Fibroblast of upper back skin (primary cell): ENCODE measurements at regions not wholly inside any gene's neighbourhood (a gene's known extent, or its start where the extent isn't known, plus 50 kb on each side); places are given as distances from the start of the nearest gene placed in this dataset.

Source experiments
- DNase-seq: peaks from one replicate; pipeline ENCODE4 v3.0.0-alpha.2; 2013

- no peak for DNase-seq
Observed at GRCh38 chr11:15547685-15548084, 433.0 kb downstream of the INSC start.

GRCh38 chr11:15551901-15552851, 437.5 kb downstream of the INSC start:
- no peak for DNase-seq

DNA sequence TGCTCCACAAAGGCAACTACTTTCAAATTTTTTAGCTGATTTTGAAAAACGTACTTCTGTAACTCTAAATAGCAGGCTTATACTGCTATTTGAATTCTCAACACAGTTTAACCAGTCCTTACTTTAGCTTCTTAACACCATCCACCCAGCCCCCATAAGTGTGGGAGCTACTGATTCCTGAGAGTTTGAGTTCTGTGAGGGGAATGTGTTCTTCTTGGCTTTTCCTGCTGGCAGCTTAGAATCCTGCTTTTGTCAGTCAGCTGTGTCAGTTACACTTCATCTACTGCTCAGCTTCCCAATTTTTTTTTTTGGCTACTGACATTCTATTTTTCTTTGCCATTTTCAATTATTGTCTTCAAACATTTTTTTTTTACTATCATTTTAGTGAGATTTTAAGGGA, 440.4 kb downstream of the INSC start:
- DNase-seq, result no peak

DNA sequence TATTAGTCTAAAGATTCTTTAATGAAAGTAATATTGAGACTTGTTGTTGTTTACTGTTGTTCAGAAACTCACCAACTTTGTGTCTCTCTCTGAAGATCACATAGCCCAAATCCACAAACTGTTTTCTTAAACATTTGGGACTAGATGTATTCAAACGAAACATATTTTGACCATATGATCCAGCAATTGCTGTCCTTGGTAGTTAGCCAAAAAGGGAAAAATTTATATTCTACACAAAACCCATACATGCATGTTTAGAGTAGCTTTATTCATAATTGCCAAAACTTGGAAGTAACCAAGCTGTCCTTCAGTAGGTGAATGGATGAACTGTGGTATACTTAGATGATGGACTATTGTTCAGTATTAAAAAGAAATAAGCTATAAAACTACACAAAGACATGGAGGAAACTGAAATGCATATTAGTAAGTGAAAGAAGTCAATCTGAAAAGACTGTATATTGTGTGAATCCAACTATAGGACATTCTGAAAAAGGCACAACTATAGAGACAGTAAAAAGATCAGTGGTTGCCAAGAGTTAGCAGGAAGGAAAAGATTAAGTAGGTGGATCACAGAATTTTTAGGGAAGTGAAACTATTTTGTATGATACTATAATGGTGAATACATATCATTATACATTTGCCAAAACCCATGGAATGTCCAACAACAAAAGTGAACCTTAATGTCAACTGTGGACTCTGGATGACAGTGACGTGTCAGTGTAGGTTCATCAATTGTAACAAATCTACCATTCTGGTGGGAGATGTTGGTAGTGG, 442.9 kb downstream of the INSC start:
- DNase-seq, result no peak

GRCh38 chr11:15558513-15559181, 443.9 kb downstream of the INSC start:
- DNase-seq, result no peak

GRCh38 chr11:15560689-15561467, 446.2 kb downstream of the INSC start:
- no peak for DNase-seq

DNA sequence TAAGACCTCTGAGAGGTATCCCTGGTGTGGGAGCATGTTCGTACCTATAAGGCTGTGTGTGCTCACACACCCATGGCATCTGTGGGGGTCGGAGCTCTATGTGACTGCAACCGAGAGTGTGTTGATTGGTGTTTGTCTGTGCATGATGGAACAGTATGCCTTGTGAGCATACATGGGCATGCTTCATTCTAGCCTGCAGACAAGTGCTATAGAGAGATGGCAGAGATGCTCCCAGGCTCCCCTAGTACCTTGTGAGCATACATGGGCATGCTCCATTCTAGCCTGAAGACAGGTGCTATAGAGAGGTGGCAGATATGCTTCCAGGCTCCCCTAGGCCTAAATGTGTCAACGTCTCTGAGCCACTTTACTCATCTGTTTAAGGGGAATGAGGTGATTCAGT, 447.5 kb downstream of the INSC start:
- no peak for DNase-seq

- no peak for DNase-seq
Observed at GRCh38 chr11:15563054-15563453, 448.3 kb downstream of the INSC start.

DNA sequence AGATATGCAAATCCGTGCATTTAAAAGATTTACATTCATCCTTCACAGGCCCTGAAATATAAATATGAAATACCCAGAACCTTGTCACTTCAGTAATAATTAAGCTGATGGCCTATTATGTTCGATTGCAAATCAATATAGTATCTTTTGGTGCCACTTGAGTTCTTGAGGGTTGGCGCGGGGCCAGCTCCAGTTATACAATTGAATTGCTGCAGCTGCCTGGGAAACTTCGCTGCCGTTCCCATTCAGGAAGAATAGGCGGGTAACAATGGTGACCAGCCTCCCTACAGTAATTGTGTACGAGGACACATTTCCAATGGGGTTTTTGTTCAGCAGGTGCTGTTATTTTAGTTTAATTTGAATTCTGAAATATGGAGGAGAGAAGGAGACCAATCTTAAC, 451.2 kb downstream of the INSC start:
- no peak for DNase-seq

GRCh38 chr11:15568440-15568839, 453.7 kb downstream of the INSC start:
- no peak for DNase-seq

GRCh38 chr11:15569305-15570025, 454.7 kb downstream of the INSC start:
- no peak for DNase-seq

DNA sequence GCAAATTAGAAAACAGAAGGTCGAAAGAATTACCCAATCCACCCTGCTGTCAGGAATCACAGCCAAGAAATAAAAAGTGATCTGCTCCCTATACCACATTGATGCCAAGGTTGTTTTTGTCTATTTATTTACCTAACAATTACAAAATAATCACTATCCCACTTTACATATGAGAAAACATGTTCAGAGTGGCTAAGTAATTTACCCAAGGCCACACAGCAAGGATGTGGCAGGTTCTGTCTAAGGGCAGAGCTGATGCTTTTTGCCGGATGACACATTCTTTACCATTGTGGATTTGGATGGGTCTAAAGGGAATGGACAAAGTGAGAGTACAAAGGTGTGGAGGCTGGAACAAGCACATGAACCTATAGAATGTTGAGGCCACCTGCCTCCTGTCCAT, 460.7 kb downstream of the INSC start:
- no peak for DNase-seq

- no peak for DNase-seq
Observed at GRCh38 chr11:15576769-15577168, 462.0 kb downstream of the INSC start.

DNA sequence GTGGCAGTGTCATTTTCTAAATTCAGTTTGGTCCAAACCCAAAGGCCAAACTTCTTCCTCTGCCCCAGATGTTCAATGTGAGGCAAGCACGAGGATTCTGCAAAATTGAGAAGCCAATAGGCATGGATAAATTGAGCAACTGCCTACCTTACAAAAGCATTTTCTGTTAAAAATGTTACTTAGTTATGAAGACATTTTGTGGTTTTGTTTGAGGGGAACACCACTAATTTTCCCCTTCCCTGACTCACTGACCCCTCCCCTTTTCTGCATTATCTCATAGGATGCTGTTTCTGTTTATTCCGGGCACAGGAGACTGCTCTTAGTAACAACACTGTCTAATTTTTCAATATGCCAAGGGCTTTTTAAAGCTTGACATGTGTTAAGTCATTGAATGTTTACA, 462.8 kb downstream of the INSC start:
- no peak for DNase-seq

DNA sequence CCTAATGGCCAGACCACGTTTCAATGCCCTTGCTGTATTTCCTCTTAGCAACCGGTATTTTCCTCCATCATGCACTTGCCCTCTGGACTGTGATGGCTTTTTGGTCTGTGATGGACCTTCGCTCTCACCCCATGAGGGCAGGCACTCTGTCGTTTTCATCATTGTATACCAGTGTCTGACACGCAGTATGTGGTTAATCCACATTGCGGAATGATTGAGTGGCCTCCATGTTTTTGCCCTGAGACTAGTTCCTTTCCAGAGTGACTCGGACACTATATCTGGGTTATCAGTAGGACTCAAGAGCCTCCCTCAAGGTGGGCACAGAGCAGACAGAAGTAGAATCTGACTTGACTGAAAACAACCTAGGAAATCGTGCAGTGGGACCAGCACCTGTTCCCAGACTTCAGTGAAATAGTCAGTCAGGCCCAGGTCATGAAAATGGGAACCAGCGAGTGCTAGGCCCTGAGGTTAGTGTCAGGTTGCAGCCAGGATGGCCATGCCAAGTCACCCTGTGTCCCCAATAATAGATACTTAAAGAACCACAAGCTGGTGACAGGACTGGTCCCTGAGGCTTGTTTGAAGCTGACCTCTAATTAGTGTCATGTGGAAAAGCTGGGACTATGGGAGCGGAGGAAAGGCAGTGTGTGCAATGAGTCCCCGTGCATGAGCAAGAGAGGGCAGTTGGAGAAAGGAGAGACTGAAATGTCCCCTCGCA, 464.7 kb downstream of the INSC start:
- DNase-seq, result no peak

DNA sequence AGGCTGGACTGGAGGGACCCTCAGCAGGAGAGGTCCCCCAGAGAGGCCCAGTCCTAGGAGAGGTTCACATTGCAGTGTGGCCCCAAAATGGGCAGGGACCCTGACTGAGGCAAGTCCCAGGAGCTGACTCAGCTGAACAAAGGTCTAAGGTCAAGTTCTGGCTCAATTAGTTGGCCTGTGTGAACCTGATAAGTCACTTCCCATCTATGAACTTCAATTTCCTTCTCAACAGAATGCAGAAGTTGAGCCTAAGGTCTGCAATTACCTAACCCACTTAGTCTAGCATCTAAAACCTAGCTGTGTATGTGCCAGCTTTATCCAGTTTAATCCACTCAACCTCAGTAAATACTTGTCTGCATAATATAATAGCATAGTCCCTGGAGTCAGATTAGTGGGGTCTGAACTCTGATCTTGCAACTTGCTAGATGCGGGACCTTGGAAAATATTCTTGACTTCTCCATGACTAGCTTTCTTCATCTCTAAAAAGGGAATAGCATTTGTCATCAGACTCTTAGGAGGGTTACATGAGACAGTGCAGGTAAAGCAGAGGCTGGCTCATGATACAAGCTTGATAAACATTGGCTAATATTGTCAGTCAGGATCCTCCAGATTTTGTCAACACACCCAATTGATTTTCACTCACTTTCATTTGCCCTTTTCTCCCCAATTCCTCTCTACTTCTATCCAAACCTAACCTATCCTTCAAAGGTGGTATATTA, 465.5 kb downstream of the INSC start:
- no peak for DNase-seq

GRCh38 chr11:15580775-15581095, 466.0 kb downstream of the INSC start:
- no peak for DNase-seq

DNA sequence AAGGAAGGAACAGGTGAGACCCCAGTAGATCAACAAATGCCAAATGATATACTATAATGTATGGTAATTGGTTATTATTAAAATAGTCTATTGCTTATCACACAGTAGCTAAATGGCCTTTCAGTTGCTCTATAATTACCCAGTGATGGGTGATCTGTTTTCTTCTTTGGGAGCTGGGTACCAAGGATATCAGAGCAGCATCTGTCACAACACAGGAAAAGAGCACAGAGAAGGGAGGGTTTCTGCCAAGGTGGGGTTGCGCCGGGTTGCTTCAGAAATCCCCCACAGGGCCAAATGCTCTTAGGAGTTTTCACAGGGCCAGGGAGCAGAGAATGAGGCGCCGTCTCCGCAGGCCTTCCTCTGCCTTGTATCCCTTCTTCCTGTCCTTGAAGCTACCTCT, 469.4 kb downstream of the INSC start:
- no peak for DNase-seq

- DNase-seq, result no peak
Observed at GRCh38 chr11:15585602-15586331, 471.0 kb downstream of the INSC start.
